Panc1 (cell line): ENCODE measurements at regions not wholly inside any gene's neighbourhood (a gene's known extent, or its start where the extent isn't known, plus 50 kb on each side); places are given as distances from the start of the nearest gene placed in this dataset.
"Not testable (repeated sequence)": the region's sequence is repeated elsewhere in the genome, so short reads cannot be mapped to it uniquely, and the experiment has no call there.

Experiments used
- ATAC-seq: fragments of 200-7000 bp; cut with Tn5 transposase; 2 replicates; pipeline ENCODE4 v1.9.1; 2020; ENCODE audit warnings: mild to moderate bottlenecking, moderate library complexity
- BruUV-seq: library from RNA; stranded (reverse); fragments of 400-500 nt; replicated peaks from 2 replicates; lab custom pipeline; 2021; lab: Mats Ljungman, UMichigan
- CTCF ChIA-PET: fragments of 300-600 bp; sonication (Branson Sonifier 250); formaldehyde crosslinking; loops from one replicate; lab custom pipeline; 2022; ENCODE audit warnings: antibody characterized with exemption; lab: Charles Lee
- POLR2A ChIA-PET: fragments of 300-600 bp; sonication (Branson Sonifier 250); formaldehyde crosslinking; loops from one replicate; lab custom pipeline; 2022; ENCODE audit warnings: antibody characterized with exemption; lab: Charles Lee
- DNase-seq: peaks from one replicate; pipeline ENCODE4 v3.0.0-alpha.2; 2010; ENCODE audit warnings: low read depth, low spot score
- H3K27ac ChIP-seq: 2 replicates; pipeline ENCODE4 v1.5.1; 2011; ENCODE audit warnings: mild to moderate bottlenecking, low read length, inconsistent platforms
- H3K27me3 ChIP-seq: fragments of 200-500 bp; sonication (Bioruptor generic); 2 replicates; pipeline ENCODE4 v1.6.0; 2014; ENCODE audit warnings: low read length, inconsistent platforms; ENCODE audit not compliant: control insufficient read depth, insufficient read depth
- H3K36me3 ChIP-seq: fragments of 200-500 bp; sonication (Bioruptor generic); 2 replicates; pipeline ENCODE4 v1.5.1; 2014; ENCODE audit warnings: inconsistent platforms, mild to moderate bottlenecking, low read length, moderate library complexity; ENCODE audit not compliant: control insufficient read depth, insufficient read depth
- H3K4me1 ChIP-seq: 2 replicates; pipeline ENCODE4 v1.5.1; 2011; ENCODE audit warnings: inconsistent platforms, mild to moderate bottlenecking, low read length, moderate library complexity; ENCODE audit not compliant: control insufficient read depth, insufficient read depth
- H3K4me3 ChIP-seq, 2 experiments: 2 replicates each; pipeline ENCODE4 v1.5.1; 2011 to 2012; ENCODE audit warnings: low read depth in 2 of 2, low read length in 2 of 2, mild to moderate bottlenecking in 2 of 2, inconsistent platforms in 1 of 2, moderate library complexity in 1 of 2
- H3K9me3 ChIP-seq: fragments of 200-500 bp; sonication (Bioruptor generic); 2 replicates; pipeline ENCODE4 v1.5.1; 2014; ENCODE audit warnings: low read depth, mild to moderate bottlenecking, inconsistent platforms, low read length, moderate library complexity; ENCODE audit not compliant: control insufficient read depth, insufficient read depth
- TCF7L2 ChIP-seq: IDR thresholded peaks from 2 replicates; pipeline ENCODE4 v1.6.1; 2011; ENCODE audit warnings: mild to moderate bottlenecking, low read depth, low read length, inconsistent platforms
- in situ Hi-C: cut with HindIII; loops from 2 replicates; pipeline ENCODE4 v1.10.0; 2016; ENCODE audit warnings: low sequenced_read_pairs, low pct_unique_long_range_greater_than_20kb
- intact Hi-C: fragments of 100-400 bp; cut with micrococcal nuclease; formaldehyde crosslinking; loops from one replicate; pipeline ENCODE4 v1.10.0; 2022; ENCODE audit not compliant: unreplicated experiment
- TF ChIP-seq, protein P1 (sequence below), 2 experiments: IDR thresholded peaks; 2 replicates each; pipeline ENCODE4 v1.6.1; 2011 to 2012; ENCODE audit warnings: low read depth in 2 of 2, control low read depth in 1 of 2, low read length in 1 of 2, mild to moderate bottlenecking in 1 of 2, moderate library complexity in 1 of 2; ENCODE audit not compliant: insufficient read depth in 1 of 2

DNA sequence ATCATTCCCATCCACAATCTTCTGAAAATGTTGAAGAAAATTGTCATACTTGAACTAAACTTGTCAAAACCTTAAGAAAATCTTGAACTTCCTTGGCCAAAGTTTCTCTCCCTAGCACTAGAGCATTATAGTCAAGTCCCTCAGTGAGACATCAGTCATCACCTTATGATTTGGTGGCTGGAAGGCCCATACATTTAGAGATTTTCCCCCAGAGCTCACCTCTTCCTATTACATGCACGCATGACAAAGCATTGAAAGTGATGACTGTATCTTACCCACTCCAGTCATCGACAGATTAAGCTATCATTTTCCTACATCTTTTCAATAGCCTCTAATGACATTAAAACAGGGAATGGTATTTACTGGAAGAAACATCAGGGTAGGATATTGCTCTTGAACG is 948.8 kb downstream of the TMEM121 start:
- POLR2A ChIA-PET, H3K27ac ChIP-seq, H3K27me3 ChIP-seq, H3K4me3 ChIP-seq, H3K4me1 ChIP-seq, BruUV-seq, H3K9me3 ChIP-seq, H3K36me3 ChIP-seq, CTCF ChIA-PET, intact Hi-C loops, DNase-seq, in situ Hi-C loops, ATAC-seq: not testable (repeated sequence)

DNA sequence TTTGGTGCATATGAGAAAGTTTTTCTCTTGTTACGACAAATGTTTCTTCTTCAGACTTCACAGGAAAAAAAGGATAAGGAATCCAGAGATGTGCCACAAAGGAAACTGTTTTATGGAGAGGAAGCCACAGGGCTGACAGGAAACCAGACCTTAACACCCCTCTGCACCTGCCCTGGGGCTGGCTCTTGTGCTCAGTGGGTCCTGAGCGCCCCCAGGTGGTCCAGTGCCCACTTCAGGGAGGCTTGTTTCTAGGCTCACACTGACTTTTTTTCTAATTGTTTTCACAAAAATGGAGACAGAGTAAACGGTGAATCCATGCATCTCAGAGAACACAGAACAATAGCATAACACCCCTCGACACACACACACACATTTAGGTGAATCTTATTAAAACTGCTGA is 951.2 kb downstream of the TMEM121 start:
- ATAC-seq, in situ Hi-C loops, CTCF ChIA-PET, H3K9me3 ChIP-seq, intact Hi-C loops, BruUV-seq, H3K4me3 ChIP-seq, DNase-seq, H3K27me3 ChIP-seq, H3K4me1 ChIP-seq, H3K27ac ChIP-seq, POLR2A ChIA-PET, H3K36me3 ChIP-seq: not testable (repeated sequence)

DNA sequence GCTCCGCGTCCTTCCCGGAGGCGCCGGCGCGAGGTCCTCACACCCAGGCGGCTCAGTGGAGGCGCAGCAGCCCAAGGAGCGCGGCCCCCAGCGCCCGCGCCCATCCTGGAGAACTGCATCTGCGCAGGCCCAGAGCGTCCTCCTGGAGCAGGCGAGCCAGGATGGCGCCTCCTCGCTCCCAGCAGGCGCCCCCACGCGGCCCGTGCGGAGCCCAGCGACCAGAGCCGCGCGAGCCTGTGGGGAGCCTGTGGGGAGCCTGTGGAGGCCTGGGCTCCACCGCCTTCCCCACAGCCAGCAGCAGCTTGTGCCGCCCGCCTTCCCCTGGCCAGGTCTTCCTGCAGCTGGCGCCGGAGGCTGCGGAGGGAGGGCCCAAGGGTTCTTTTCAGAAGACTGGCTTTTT is 953.9 kb downstream of the TMEM121 start:
- CTCF ChIA-PET, in situ Hi-C loops, DNase-seq, intact Hi-C loops, H3K27ac ChIP-seq, H3K36me3 ChIP-seq, BruUV-seq, POLR2A ChIA-PET, H3K27me3 ChIP-seq, ATAC-seq, H3K9me3 ChIP-seq, H3K4me3 ChIP-seq, H3K4me1 ChIP-seq: not testable (repeated sequence)

DNA sequence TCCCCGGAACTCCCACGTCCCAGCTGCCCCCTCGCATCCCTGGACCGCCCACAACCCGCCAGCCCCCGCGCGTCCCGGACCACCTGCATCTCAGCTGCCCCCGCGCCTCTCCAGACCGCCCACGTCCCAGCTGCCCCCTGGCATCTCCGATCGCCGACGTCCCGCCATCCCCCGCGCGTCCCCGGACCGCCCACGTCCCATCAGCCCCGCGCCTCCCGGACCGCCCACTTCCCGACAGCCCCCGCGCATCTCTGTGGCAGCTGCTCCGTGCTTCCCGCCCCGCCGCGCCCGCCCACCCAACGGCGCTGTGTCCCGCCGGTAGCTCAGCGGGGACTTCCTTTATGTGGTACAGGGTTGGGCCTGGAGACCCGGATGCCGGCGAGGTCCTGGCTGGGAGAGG is 955.8 kb downstream of the TMEM121 start:
- H3K4me1 ChIP-seq, DNase-seq, H3K4me3 ChIP-seq, H3K27me3 ChIP-seq, H3K27ac ChIP-seq, H3K9me3 ChIP-seq, BruUV-seq, in situ Hi-C loops, ATAC-seq, CTCF ChIA-PET, POLR2A ChIA-PET, intact Hi-C loops, H3K36me3 ChIP-seq: not testable (repeated sequence)

DNA sequence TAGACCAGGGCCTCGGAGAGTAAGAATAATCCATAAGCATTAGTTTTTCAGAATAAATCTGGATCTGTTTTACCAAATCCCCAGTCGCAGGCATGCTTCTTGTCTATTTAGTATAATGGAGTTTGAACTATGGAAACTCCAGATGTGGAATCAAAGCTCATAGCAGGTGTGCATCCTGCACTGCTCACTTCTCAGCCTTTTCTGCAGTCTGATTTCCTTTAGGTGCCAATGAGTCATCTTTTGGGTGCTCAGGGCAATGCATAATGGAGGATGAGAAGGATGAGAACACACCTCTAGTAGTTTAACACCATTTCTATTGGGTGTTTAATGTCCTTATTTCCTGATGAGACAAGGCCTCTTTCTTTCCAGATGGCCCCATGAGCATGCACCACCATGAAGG is 961.2 kb downstream of the TMEM121 start:
- no peak for TF ChIP-seq TCF7L2
- TF ChIP-seq, protein P1, sequence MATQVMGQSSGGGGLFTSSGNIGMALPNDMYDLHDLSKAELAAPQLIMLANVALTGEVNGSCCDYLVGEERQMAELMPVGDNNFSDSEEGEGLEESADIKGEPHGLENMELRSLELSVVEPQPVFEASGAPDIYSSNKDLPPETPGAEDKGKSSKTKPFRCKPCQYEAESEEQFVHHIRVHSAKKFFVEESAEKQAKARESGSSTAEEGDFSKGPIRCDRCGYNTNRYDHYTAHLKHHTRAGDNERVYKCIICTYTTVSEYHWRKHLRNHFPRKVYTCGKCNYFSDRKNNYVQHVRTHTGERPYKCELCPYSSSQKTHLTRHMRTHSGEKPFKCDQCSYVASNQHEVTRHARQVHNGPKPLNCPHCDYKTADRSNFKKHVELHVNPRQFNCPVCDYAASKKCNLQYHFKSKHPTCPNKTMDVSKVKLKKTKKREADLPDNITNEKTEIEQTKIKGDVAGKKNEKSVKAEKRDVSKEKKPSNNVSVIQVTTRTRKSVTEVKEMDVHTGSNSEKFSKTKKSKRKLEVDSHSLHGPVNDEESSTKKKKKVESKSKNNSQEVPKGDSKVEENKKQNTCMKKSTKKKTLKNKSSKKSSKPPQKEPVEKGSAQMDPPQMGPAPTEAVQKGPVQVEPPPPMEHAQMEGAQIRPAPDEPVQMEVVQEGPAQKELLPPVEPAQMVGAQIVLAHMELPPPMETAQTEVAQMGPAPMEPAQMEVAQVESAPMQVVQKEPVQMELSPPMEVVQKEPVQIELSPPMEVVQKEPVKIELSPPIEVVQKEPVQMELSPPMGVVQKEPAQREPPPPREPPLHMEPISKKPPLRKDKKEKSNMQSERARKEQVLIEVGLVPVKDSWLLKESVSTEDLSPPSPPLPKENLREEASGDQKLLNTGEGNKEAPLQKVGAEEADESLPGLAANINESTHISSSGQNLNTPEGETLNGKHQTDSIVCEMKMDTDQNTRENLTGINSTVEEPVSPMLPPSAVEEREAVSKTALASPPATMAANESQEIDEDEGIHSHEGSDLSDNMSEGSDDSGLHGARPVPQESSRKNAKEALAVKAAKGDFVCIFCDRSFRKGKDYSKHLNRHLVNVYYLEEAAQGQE (IDR thresholded peaks at IDR 0.05; ENCODE audit: insufficient read depth in 1 of 2, low read depth in 2 of 2, low read length in 1 of 2): no peak
- Histone ChIP-seq H3K27me3 (no peaks in the 10 kb centered on the region), H3K27ac (no peak overlapping the region), H3K9me3 (no peaks in the 10 kb centered on the region), H3K4me3 (no peak overlapping the region), H3K4me1 (no peaks in the 10 kb centered on the region), H3K36me3 (no peaks in the 10 kb centered on the region)
- in situ Hi-C loops (no loop called here), intact Hi-C loops (no loop called here)
- no peak for ATAC-seq
- DNase-seq: no peak
- POLR2A ChIA-PET: no interaction called here
- no TSS peak for BruUV-seq
- CTCF ChIA-PET: no interaction called here
